ENCODE measurements at regions not wholly inside any gene's neighbourhood (a gene's known extent, or its start where the extent isn't known, plus 50 kb on each side); places are given as distances from the start of the nearest gene placed in this dataset.

DNA sequence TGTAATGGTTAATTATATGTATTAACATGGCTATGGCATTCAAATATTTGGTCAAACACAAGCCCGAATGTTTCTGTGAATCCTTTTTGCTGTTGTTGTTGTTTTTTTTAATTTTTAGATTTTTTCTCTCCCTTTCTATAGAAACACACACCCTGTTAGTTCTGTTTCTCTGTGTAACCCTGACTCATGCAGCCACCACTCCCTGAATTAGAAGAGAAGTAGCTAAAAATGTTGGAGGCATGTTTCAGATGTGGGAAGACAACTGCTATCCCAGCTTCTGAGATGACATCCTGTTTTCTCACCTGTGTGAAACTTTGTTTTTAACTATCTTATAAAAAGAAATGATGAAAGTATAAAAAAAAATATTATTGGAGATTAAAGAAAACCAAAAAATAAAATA is 219.6 kb upstream of the RGPD4 start:
- Histone ChIP-seq H3K36me3 (ENCODE audit: control insufficient read depth, insufficient read depth, low read length, severe bottlenecking) (no peaks in the 10 kb centered on the region), H3K27me3 (replicated peaks; ENCODE audit: control insufficient read depth, insufficient read depth, low read length) (no peaks in the 10 kb centered on the region), H3K4me1 (ENCODE audit: control insufficient read depth, insufficient read depth, low read length) (no peaks in the 10 kb centered on the region), H3K4me3 (ENCODE audit: low read length) (no peak overlapping the region), H3K9ac (ENCODE audit: low read length) (no peak overlapping the region), H3K9me3 (ENCODE audit: control insufficient read depth, low read length) (no peaks in the 10 kb centered on the region)
- no peak for DNase-seq (ENCODE audit: low read depth)

GRCh38 chr2:107607473-107607872 is 219.2 kb upstream of the RGPD4 start:
- no peaks in the 10 kb centered on the region for H3K36me3 ChIP-seq (ENCODE audit: control insufficient read depth, insufficient read depth, low read length, severe bottlenecking)
- H3K4me3 ChIP-seq (ENCODE audit: low read length), result no peak overlapping the region
- H3K27me3 ChIP-seq (replicated peaks; ENCODE audit: control insufficient read depth, insufficient read depth, low read length), result no peaks in the 10 kb centered on the region
- no peaks in the 10 kb centered on the region for H3K9me3 ChIP-seq (ENCODE audit: control insufficient read depth, low read length)
- no peaks in the 10 kb centered on the region for H3K4me1 ChIP-seq (ENCODE audit: control insufficient read depth, insufficient read depth, low read length)
- H3K9ac ChIP-seq (ENCODE audit: low read length), result no peak overlapping the region
- DNase-seq (ENCODE audit: low read depth), result no peak

GRCh38 chr2:107615039-107615438 is 211.7 kb upstream of the RGPD4 start:
- Histone ChIP-seq H3K9me3 (ENCODE audit: control insufficient read depth, low read length) (peaks cover 26% of the 10 kb centered on the region), H3K4me3 (ENCODE audit: low read length) (no peak overlapping the region), H3K27me3 (replicated peaks; ENCODE audit: control insufficient read depth, insufficient read depth, low read length) (no peaks in the 10 kb centered on the region), H3K36me3 (ENCODE audit: control insufficient read depth, insufficient read depth, low read length, severe bottlenecking) (no peaks in the 10 kb centered on the region), H3K9ac (ENCODE audit: low read length) (no peak overlapping the region), H3K4me1 (ENCODE audit: control insufficient read depth, insufficient read depth, low read length) (no peaks in the 10 kb centered on the region)
- DNase-seq (ENCODE audit: low read depth), result no peak

DNA sequence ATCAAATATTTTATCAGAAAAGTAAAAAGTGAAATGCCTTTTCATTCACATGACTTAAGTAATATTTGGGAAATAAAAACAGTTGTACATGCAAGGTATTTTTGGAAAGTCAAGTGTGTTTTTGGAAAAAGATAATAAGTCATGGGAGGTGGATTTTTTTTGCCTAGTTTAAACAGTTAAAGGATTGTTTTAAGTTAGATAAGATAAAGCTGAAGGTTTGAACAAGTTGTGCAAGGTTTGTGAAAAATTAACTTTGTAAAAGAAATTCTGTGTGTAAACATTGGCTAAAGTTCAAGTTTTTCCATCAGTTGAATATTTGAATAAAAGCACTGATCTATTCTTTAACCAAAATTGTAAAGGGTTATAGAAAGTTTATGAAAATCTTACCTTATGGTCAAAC is 207.9 kb upstream of the RGPD4 start:
- Histone ChIP-seq H3K27me3 (replicated peaks; ENCODE audit: control insufficient read depth, insufficient read depth, low read length) (no peaks in the 10 kb centered on the region), H3K9ac (ENCODE audit: low read length) (no peak overlapping the region), H3K36me3 (ENCODE audit: control insufficient read depth, insufficient read depth, low read length, severe bottlenecking) (no peaks in the 10 kb centered on the region), H3K9me3 (ENCODE audit: control insufficient read depth, low read length) (peaks cover 34% of the 10 kb centered on the region), H3K4me1 (ENCODE audit: control insufficient read depth, insufficient read depth, low read length) (no peaks in the 10 kb centered on the region), H3K4me3 (ENCODE audit: low read length) (no peak overlapping the region)
- DNase-seq (ENCODE audit: low read depth), result no peak

DNA sequence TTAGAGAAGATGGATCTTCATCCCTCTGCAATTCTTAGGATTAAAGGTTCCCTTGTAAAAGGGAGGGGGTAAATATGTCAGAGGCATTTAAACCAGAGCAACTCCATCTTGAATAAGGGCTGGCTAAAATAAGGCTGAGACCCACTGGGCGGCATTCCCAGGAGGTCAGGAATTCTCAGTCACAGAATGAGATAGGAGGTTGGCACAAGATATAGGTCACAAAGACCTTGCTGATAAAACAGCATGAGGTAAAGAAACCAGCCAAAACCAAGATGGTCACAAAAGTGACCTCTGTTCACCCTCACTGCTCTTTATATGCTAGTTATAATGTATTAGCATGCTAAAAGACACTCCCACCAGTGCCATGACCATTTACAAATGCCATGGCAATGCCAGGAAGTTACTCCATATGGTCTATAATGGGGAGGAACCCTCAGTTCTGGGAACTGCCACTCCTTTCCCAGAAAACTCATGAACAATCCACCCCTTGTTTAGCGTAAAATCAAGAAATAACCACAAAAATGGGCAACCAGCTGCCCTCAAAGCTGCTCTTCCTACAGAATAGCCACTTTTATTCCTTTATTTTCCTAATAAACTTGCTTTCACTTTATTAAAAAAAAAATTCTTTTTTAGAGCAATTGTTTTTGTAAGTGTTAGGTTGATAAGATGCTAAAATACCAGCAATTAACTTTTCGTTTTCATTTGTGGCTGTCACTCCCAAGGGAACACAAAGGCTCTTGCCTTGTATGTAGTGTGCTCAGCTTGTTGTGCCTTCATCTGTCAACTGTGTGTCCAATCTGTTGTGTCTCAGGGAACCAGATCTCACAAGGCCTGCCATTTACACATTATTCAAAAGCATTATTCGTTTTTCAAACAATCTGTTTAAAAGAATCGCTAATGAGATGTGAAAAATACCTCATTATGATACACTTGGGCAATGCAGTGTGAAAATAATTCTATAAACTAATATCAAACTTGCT is 205.2 kb upstream of the RGPD4 start:
- no peaks in the 10 kb centered on the region for H3K27me3 ChIP-seq (replicated peaks; ENCODE audit: control insufficient read depth, insufficient read depth, low read length)
- no peak for DNase-seq (ENCODE audit: low read depth)
- no peaks in the 10 kb centered on the region for H3K36me3 ChIP-seq (ENCODE audit: control insufficient read depth, insufficient read depth, low read length, severe bottlenecking)
- no peaks in the 10 kb centered on the region for H3K4me1 ChIP-seq (ENCODE audit: control insufficient read depth, insufficient read depth, low read length)
- H3K4me3 ChIP-seq (ENCODE audit: low read length), result no peak overlapping the region
- no peak overlapping the region for H3K9ac ChIP-seq (ENCODE audit: low read length)
- peaks cover 34% of the 10 kb centered on the region for H3K9me3 ChIP-seq (ENCODE audit: control insufficient read depth, low read length)

GRCh38 chr2:107622741-107623310 is 203.9 kb upstream of the RGPD4 start:
- Histone ChIP-seq H3K9me3 (ENCODE audit: control insufficient read depth, low read length) (peaks cover 35% of the 10 kb centered on the region), H3K4me3 (ENCODE audit: low read length) (no peak overlapping the region), H3K27me3 (replicated peaks; ENCODE audit: control insufficient read depth, insufficient read depth, low read length) (no peaks in the 10 kb centered on the region), H3K9ac (ENCODE audit: low read length) (no peak overlapping the region), H3K4me1 (ENCODE audit: control insufficient read depth, insufficient read depth, low read length) (no peaks in the 10 kb centered on the region), H3K36me3 (ENCODE audit: control insufficient read depth, insufficient read depth, low read length, severe bottlenecking) (no peaks in the 10 kb centered on the region)
- no peak for DNase-seq (ENCODE audit: low read depth)

GRCh38 chr2:107625982-107626381 is 200.7 kb upstream of the RGPD4 start:
- H3K4me3 ChIP-seq (ENCODE audit: low read length), result no peak overlapping the region
- H3K36me3 ChIP-seq (ENCODE audit: control insufficient read depth, insufficient read depth, low read length, severe bottlenecking), result no peaks in the 10 kb centered on the region
- H3K4me1 ChIP-seq (ENCODE audit: control insufficient read depth, insufficient read depth, low read length), result no peaks in the 10 kb centered on the region
- H3K9ac ChIP-seq (ENCODE audit: low read length), result no peak overlapping the region
- H3K9me3 ChIP-seq (ENCODE audit: control insufficient read depth, low read length), result peaks cover 25% of the 10 kb centered on the region
- no peak for DNase-seq (ENCODE audit: low read depth)
- no peaks in the 10 kb centered on the region for H3K27me3 ChIP-seq (replicated peaks; ENCODE audit: control insufficient read depth, insufficient read depth, low read length)

- no peaks in the 10 kb centered on the region for H3K4me1 ChIP-seq (ENCODE audit: control insufficient read depth, insufficient read depth, low read length)
- no peaks in the 10 kb centered on the region for H3K36me3 ChIP-seq (ENCODE audit: control insufficient read depth, insufficient read depth, low read length, severe bottlenecking)
- peaks cover 30% of the 10 kb centered on the region for H3K9me3 ChIP-seq (ENCODE audit: control insufficient read depth, low read length)
- no peaks in the 10 kb centered on the region for H3K27me3 ChIP-seq (replicated peaks; ENCODE audit: control insufficient read depth, insufficient read depth, low read length)
- no peak overlapping the region for H3K4me3 ChIP-seq (ENCODE audit: low read length)
- no peak for DNase-seq (ENCODE audit: low read depth)
- no peak overlapping the region for H3K9ac ChIP-seq (ENCODE audit: low read length)
Observed at GRCh38 chr2:107627164-107627563, 199.5 kb upstream of the RGPD4 start.

DNA sequence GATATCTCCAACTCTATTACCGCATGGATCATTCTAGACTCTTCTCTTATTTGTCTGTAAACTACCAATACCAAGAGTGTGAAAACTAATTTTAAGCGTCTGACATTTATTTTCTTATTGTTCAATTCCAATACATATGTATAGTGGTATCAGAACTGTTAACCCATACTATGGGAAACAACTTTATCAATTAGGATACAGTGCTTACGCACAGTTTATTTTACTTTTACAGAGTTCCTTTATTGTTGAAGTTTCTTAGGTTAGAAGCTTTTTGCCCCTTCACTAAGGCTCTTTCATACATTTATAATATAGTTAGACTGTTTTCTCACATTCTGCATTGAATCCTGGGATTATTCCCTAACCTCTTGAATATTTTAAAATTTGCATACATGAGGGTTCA is 198.8 kb upstream of the RGPD4 start:
- H3K4me1 ChIP-seq (ENCODE audit: control insufficient read depth, insufficient read depth, low read length), result no peaks in the 10 kb centered on the region
- no peaks in the 10 kb centered on the region for H3K27me3 ChIP-seq (replicated peaks; ENCODE audit: control insufficient read depth, insufficient read depth, low read length)
- peaks cover 37% of the 10 kb centered on the region for H3K9me3 ChIP-seq (ENCODE audit: control insufficient read depth, low read length)
- no peak overlapping the region for H3K4me3 ChIP-seq (ENCODE audit: low read length)
- H3K36me3 ChIP-seq (ENCODE audit: control insufficient read depth, insufficient read depth, low read length, severe bottlenecking), result no peaks in the 10 kb centered on the region
- H3K9ac ChIP-seq (ENCODE audit: low read length), result no peak overlapping the region
- DNase-seq (ENCODE audit: low read depth), result no peak

- peaks cover 23% of the 10 kb centered on the region for H3K9me3 ChIP-seq (ENCODE audit: control insufficient read depth, low read length)
- peaks cover 9% of the 10 kb centered on the region for H3K4me1 ChIP-seq (ENCODE audit: control insufficient read depth, insufficient read depth, low read length)
- H3K4me3 ChIP-seq (ENCODE audit: low read length), result no peak overlapping the region
- H3K9ac ChIP-seq (ENCODE audit: low read length), result no peak overlapping the region
- DNase-seq (ENCODE audit: low read depth), result peak; percentile 47
- no peaks in the 10 kb centered on the region for H3K36me3 ChIP-seq (ENCODE audit: control insufficient read depth, insufficient read depth, low read length, severe bottlenecking)
- no peaks in the 10 kb centered on the region for H3K27me3 ChIP-seq (replicated peaks; ENCODE audit: control insufficient read depth, insufficient read depth, low read length)
Observed at GRCh38 chr2:107633580-107634147, 193.0 kb upstream of the RGPD4 start.

DNA sequence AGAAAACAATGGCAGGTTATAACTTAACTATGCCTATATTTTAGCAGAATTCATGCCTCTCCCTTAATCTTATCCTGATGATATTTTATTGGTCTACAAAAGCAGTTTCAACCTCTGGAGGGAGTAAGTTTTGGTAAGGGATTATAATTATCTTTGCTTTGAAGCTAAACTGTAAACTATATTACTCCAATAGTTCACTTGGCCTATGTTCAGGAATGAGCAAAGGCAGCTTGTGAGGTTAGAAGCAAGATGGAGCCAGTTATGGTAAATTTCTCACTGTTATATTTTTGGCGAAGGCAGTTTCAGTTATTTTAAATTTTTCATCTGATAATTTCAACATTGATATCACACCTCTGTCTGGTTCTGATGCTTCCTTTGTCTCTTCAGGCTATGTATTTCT is 192.5 kb upstream of the RGPD4 start:
- no peak for DNase-seq (ENCODE audit: low read depth)
- Histone ChIP-seq H3K4me3 (ENCODE audit: low read length) (no peak overlapping the region), H3K27me3 (replicated peaks; ENCODE audit: control insufficient read depth, insufficient read depth, low read length) (no peaks in the 10 kb centered on the region), H3K9me3 (ENCODE audit: control insufficient read depth, low read length) (peaks cover 19% of the 10 kb centered on the region), H3K4me1 (ENCODE audit: control insufficient read depth, insufficient read depth, low read length) (peaks cover 9% of the 10 kb centered on the region), H3K9ac (ENCODE audit: low read length) (no peak overlapping the region), H3K36me3 (ENCODE audit: control insufficient read depth, insufficient read depth, low read length, severe bottlenecking) (no peaks in the 10 kb centered on the region)
